PC-3 (cell line): ENCODE measurements at regions not wholly inside any gene's neighbourhood (a gene's known extent, or its start where the extent isn't known, plus 50 kb on each side); places are given as distances from the start of the nearest gene placed in this dataset.

ENCODE experiments used
- CTCF ChIP-seq: fragments of 300-600 bp; sonication (generic); conservative IDR thresholded peaks from 2 replicates; pipeline ENCODE4 v1.5.1; 2017; ENCODE audit warnings: antibody characterized with exemption, low read depth, mild to moderate bottlenecking, low read length
- EZH2 ChIP-seq: fragments of 300-600 bp; sonication (generic); IDR thresholded peaks from one replicate; pipeline ENCODE4 v1.6.1; 2017; ENCODE audit warnings: antibody characterized with exemption, mild to moderate bottlenecking, low read length; ENCODE audit not compliant: unreplicated experiment
- EZH2phosphoT487 ChIP-seq: fragments of 300-600 bp; sonication (generic); IDR thresholded peaks from 2 replicates; pipeline ENCODE4 v1.6.1; 2018; ENCODE audit warnings: mild to moderate bottlenecking, antibody characterized with exemption, low read length, borderline replicate concordance

GRCh38 chr3:61356685-61357084, 105.4 kb upstream of the FHIT start:
- TF ChIP-seq CTCF: no peak
- no peak for TF ChIP-seq EZH2phosphoT487
- TF ChIP-seq EZH2: no peak
